Activated naive CD8-positive, alpha-beta T cell treated with anti-CD3 and anti-CD28 coated beads, Interleukin-2, amount 50 U/mL, for 24 hours (primary cell): ENCODE measurements at regions not wholly inside any gene's neighbourhood (a gene's known extent, or its start where the extent isn't known, plus 50 kb on each side); places are given as distances from the start of the nearest gene placed in this dataset.
"Not testable (repeated sequence)": the region's sequence is repeated elsewhere in the genome, so short reads cannot be mapped to it uniquely, and the experiment has no call there.

Experiments
- ATAC-seq: fragments of 150-1000 bp; cut with Tn5 transposase; one replicate; pipeline ENCODE4 v1.10.0; 2021
- DNase-seq: peaks from one replicate; pipeline ENCODE4 v3.0.0; 2021
- H3K27ac Mint-ChIP-seq: one replicate; pipeline ENCODE4 v1.8.0; 2021; ENCODE audit warnings: mild to moderate bottlenecking, mixed read lengths
- H3K27me3 Mint-ChIP-seq: one replicate; pipeline ENCODE4 v1.8.0; 2021; ENCODE audit warnings: mixed read lengths
- H3K36me3 Mint-ChIP-seq: one replicate; pipeline ENCODE4 v1.8.0; 2021; ENCODE audit warnings: low read depth, mixed read lengths
- H3K4me1 Mint-ChIP-seq: one replicate; pipeline ENCODE4 v1.8.0; 2021; ENCODE audit warnings: mixed read lengths
- H3K4me3 Mint-ChIP-seq: one replicate; pipeline ENCODE4 v1.8.0; 2021; ENCODE audit warnings: mild to moderate bottlenecking, moderate library complexity, mixed read lengths
- H3K9me3 Mint-ChIP-seq: one replicate; pipeline ENCODE4 v1.8.0; 2021; ENCODE audit warnings: mixed read lengths

DNA sequence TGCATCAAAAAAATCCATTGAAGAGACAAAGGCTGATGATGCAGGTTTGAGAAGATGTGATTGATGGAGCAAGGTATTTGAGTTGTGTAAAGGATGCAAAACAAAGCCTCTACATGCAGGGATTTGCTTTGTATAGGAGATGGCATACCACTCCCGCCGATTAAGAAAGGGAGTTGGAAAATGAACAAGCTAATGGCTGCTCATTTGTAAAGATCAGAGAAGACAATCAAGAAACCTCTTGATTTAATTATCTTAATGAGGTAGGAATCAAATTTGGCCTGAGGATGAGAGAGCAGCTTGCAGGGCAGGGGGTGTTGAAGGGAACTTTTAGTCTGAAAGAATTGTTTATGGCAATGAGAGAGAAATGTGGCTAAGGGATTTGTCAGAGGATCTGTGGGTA is 448.2 kb upstream of the ADGRB3 start:
- H3K36me3 Mint-ChIP-seq = no peaks in the 10 kb centered on the region
- DNase-seq = no peak
- H3K27me3 Mint-ChIP-seq = no peaks in the 10 kb centered on the region
- ATAC-seq = no peak
- no peaks in the 10 kb centered on the region for H3K9me3 Mint-ChIP-seq
- no peak overlapping the region for H3K27ac Mint-ChIP-seq
- no peaks in the 10 kb centered on the region for H3K4me1 Mint-ChIP-seq
- no peak overlapping the region for H3K4me3 Mint-ChIP-seq

DNA sequence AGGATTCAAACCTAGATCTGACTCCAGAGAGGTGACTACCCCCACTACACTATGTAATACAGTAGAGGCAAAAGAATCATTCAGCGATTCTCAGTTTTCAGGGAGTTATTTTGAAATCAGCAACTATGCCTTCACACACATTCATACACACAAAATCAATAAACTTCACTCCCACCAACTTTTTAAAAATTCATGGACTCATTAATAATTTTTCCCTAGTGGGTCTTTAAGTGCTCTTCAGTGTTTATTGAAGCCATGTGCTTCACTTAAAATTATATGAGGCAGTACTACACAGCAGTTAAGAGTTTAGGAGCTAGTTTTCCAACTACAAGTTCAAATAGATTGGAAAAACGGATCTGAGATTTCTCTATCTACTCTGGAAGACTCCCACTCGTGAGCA is 452.7 kb upstream of the ADGRB3 start:
- ATAC-seq = no peak
- H3K4me1 Mint-ChIP-seq = no peaks in the 10 kb centered on the region
- H3K36me3 Mint-ChIP-seq = no peaks in the 10 kb centered on the region
- no peak overlapping the region for H3K27ac Mint-ChIP-seq
- H3K4me3 Mint-ChIP-seq = no peak overlapping the region
- no peaks in the 10 kb centered on the region for H3K27me3 Mint-ChIP-seq
- peaks cover 3% of the 10 kb centered on the region for H3K9me3 Mint-ChIP-seq
- DNase-seq = no peak

GRCh38 chr6:68181027-68181426 is 454.1 kb upstream of the ADGRB3 start:
- ATAC-seq, H3K27me3 Mint-ChIP-seq, H3K36me3 Mint-ChIP-seq, H3K9me3 Mint-ChIP-seq, H3K4me3 Mint-ChIP-seq, DNase-seq, H3K27ac Mint-ChIP-seq, H3K4me1 Mint-ChIP-seq: not testable (repeated sequence)

GRCh38 chr6:68173616-68174015 is 461.5 kb upstream of the ADGRB3 start:
- H3K27me3 Mint-ChIP-seq = no peaks in the 10 kb centered on the region

DNA sequence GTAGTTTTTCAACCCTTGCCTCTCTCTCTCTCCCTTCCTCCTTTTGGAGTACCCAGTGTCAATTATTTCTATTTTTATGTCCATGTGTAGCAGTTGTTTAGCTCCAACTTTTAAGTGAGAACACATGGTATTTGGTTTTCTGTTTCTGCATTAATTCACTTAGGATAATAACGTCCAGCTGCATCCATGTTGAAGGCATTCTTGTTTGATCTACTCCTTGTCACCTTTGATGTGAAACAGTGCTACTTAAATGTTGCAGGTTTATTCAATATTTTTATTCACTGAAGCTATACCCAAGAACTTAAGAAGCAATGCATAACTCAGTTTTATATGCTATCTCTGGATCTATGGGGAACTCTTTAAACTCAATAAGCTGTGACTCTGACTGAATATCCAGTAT is 465.2 kb upstream of the ADGRB3 start:
- Mint-ChIP-seq H3K9me3 (peaks cover 4% of the 10 kb centered on the region), H3K27ac (no peak overlapping the region), H3K36me3 (no peaks in the 10 kb centered on the region), H3K4me3 (no peak overlapping the region), H3K4me1 (no peaks in the 10 kb centered on the region), H3K27me3 (no peaks in the 10 kb centered on the region)
- ATAC-seq (no peak), DNase-seq (no peak)

More at GRCh38 chr6:68173616-68174015, 461.5 kb upstream of the ADGRB3 start:
- ATAC-seq (no peak), DNase-seq (no peak)
- H3K4me3 Mint-ChIP-seq = no peak overlapping the region
- H3K9me3 Mint-ChIP-seq = peaks cover 7% of the 10 kb centered on the region
- H3K27ac Mint-ChIP-seq = no peak overlapping the region
- no peaks in the 10 kb centered on the region for H3K36me3 Mint-ChIP-seq
- H3K4me1 Mint-ChIP-seq = no peaks in the 10 kb centered on the region

GRCh38 chr6:68167604-68168003 is 467.5 kb upstream of the ADGRB3 start:
- Mint-ChIP-seq H3K9me3 (peaks cover 4% of the 10 kb centered on the region), H3K36me3 (no peaks in the 10 kb centered on the region), H3K4me1 (no peaks in the 10 kb centered on the region), H3K27me3 (no peaks in the 10 kb centered on the region), H3K27ac (no peak overlapping the region), H3K4me3 (no peak overlapping the region)
- ATAC-seq (no peak), DNase-seq (no peak)

DNA sequence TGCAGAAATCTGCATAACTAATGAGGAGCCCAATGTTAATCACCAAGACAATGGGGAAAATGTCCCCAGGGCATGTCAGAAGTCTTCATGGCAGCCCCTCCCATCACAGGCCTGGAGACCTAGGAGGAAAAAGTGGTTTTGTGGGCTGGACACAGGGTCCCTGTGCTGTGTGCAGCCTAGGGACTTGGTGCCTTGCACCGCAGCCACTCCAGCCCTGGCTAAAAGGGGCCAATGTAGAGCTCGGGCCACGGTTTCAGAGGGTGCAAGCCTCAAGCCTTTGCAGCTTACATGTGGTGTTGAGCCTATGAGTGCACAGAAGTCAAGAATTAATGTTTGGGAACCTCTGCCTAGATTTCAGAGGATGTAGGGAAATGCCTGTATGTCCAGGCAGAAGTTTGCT is 474.3 kb upstream of the ADGRB3 start:
- H3K36me3 Mint-ChIP-seq, H3K4me3 Mint-ChIP-seq, H3K27me3 Mint-ChIP-seq, ATAC-seq, H3K27ac Mint-ChIP-seq, DNase-seq, H3K4me1 Mint-ChIP-seq: not testable (repeated sequence)
- peaks cover 14% of the 10 kb centered on the region for H3K9me3 Mint-ChIP-seq

DNA sequence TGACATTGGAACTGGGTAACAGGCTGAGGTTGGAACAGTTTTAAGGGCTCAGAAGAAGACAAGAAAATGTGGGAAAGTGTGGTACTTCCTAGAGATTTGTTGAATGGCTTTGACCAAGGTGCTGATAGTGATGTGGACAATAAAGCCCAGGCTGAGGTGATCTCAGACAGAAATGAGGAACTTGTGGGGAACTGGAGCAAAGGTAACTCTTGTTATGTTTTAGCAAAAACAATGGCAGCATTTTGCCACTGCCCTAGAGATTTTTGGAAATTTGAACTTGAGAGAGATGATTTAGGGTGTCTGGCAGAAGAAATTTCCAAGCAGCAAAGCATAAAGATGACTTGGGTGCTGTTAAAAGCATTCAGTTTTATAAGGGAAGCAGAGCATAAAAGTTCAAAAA is 474.7 kb upstream of the ADGRB3 start:
- ATAC-seq (no peak), DNase-seq (no peak)
- no peaks in the 10 kb centered on the region for H3K4me1 Mint-ChIP-seq
- no peaks in the 10 kb centered on the region for H3K27me3 Mint-ChIP-seq
- no peak overlapping the region for H3K27ac Mint-ChIP-seq
- H3K9me3 Mint-ChIP-seq = peaks cover 14% of the 10 kb centered on the region
- H3K4me3 Mint-ChIP-seq = no peak overlapping the region
- H3K36me3 Mint-ChIP-seq = no peaks in the 10 kb centered on the region

DNA sequence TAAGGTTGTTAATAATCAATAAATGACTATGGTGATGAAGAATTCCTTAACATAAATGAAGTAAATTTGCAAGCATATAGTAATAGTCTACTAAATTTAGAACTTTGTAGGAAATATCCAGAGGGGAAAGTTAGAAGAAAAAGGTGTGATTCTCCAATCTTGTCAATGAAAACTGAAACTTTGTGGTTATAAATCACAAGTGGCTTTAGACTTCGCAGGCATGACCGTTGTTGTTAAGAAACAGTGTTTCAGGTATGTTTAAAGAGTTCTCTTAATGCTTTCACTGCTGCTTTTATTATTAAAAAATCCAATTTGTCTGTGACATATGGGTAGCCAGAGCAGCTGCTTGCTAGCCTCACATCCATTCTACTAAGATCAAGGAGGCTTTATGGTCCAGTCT is 475.6 kb upstream of the ADGRB3 start:
- no peak overlapping the region for H3K4me3 Mint-ChIP-seq
- DNase-seq (no peak), ATAC-seq (no peak)
- no peak overlapping the region for H3K27ac Mint-ChIP-seq
- H3K4me1 Mint-ChIP-seq = no peaks in the 10 kb centered on the region
- no peaks in the 10 kb centered on the region for H3K27me3 Mint-ChIP-seq
- H3K36me3 Mint-ChIP-seq = no peaks in the 10 kb centered on the region
- H3K9me3 Mint-ChIP-seq = peaks cover 14% of the 10 kb centered on the region

DNA sequence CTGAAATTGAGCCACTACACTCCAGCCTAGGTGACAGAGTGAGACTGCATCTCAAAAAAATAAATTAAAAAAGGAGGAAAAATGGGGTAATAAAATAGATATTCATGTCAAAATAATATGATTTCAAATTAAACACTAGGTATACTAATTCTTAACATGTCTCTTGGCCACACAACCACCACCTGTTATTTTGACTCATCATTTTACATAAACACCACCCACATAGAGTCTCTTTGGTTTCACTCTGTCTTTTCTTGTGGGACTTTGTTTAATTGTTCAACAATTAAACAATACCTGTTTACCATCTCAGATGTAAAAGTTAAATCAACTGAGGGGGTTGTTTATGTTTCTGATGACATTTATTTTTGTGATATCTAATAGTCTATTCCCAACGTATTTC is 476.8 kb upstream of the ADGRB3 start:
- Mint-ChIP-seq H3K4me1 (no peaks in the 10 kb centered on the region), H3K27ac (no peak overlapping the region), H3K4me3 (no peak overlapping the region), H3K9me3 (peaks cover 19% of the 10 kb centered on the region), H3K27me3 (no peaks in the 10 kb centered on the region), H3K36me3 (no peaks in the 10 kb centered on the region)
- DNase-seq (no peak), ATAC-seq (no peak)

- DNase-seq = no peak
- H3K27ac Mint-ChIP-seq = no peak overlapping the region
- peaks cover 18% of the 10 kb centered on the region for H3K9me3 Mint-ChIP-seq
- H3K27me3 Mint-ChIP-seq = no peaks in the 10 kb centered on the region
- no peaks in the 10 kb centered on the region for H3K4me1 Mint-ChIP-seq
- no peak for ATAC-seq
- H3K36me3 Mint-ChIP-seq = no peaks in the 10 kb centered on the region
- H3K4me3 Mint-ChIP-seq = no peak overlapping the region
These were observed 490.4 kb upstream of the ADGRB3 start for GRCh38 chr6:68144667-68145066.

DNA sequence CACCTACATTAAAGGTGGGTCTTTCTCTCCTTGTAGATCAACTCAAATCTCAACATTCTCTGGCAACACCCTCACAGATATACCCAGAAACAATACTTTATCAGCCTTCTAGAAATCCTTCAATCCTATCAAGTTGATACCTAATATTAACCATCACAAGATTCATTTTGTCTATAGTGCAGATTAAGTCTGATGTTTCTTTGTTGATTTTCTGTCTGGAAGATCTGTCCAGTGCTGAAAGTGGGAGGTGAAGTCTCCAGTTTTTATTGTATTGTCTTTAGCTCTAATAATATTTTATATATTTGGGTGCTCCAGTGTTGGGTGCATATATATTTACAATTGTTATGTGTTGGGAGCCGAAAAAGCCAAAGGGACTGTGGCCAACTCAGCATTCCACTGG is 493.9 kb upstream of the ADGRB3 start:
- Mint-ChIP-seq H3K36me3 (no peaks in the 10 kb centered on the region), H3K9me3 (peaks cover 20% of the 10 kb centered on the region), H3K27me3 (no peaks in the 10 kb centered on the region), H3K27ac (no peak overlapping the region), H3K4me3 (no peak overlapping the region), H3K4me1 (no peaks in the 10 kb centered on the region)
- no peak for DNase-seq
- no peak for ATAC-seq

DNA sequence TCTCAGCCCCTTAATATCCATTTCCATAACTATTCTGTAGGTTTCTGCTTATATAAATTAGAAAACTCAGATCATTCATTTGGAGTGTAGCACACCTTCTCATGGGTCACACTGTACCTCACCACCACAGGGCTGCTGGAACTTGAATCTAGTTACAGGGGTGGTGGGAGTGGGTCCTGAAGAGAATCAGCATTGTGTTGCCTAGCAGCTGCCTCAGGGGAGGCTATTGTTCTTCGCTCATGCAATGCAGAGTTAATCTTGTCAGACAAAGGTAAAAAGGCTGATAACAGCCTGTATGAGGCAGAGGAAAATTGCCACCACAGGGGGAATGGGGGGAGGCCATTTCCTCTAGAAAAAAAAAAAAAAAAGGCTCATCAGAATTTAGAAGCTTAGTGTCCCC is 496.0 kb upstream of the ADGRB3 start:
- Mint-ChIP-seq H3K4me1 (no peaks in the 10 kb centered on the region), H3K27ac (no peak overlapping the region), H3K36me3 (no peaks in the 10 kb centered on the region), H3K27me3 (no peaks in the 10 kb centered on the region), H3K4me3 (no peak overlapping the region), H3K9me3 (peaks cover 18% of the 10 kb centered on the region)
- DNase-seq (no peak), ATAC-seq (no peak)

GRCh38 chr6:68134796-68135195 is 500.3 kb upstream of the ADGRB3 start:
- ATAC-seq (no peak), DNase-seq (no peak)
- H3K27ac Mint-ChIP-seq = no peak overlapping the region
- peaks cover 12% of the 10 kb centered on the region for H3K9me3 Mint-ChIP-seq
- H3K27me3 Mint-ChIP-seq = no peaks in the 10 kb centered on the region
- no peak overlapping the region for H3K4me3 Mint-ChIP-seq
- H3K36me3 Mint-ChIP-seq = no peaks in the 10 kb centered on the region
- no peaks in the 10 kb centered on the region for H3K4me1 Mint-ChIP-seq

- no peak overlapping the region for H3K4me3 Mint-ChIP-seq
- H3K4me1 Mint-ChIP-seq = peaks cover 3% of the 10 kb centered on the region
These were observed 506.9 kb upstream of the ADGRB3 start for GRCh38 chr6:68128211-68128610.

GRCh38 chr6:68127074-68127473 is 508.0 kb upstream of the ADGRB3 start:
- ATAC-seq = no peak
- H3K36me3 Mint-ChIP-seq = no peaks in the 10 kb centered on the region
- no peak for DNase-seq
- no peak overlapping the region for H3K27ac Mint-ChIP-seq
- peaks cover 8% of the 10 kb centered on the region for H3K9me3 Mint-ChIP-seq
- H3K4me3 Mint-ChIP-seq = no peak overlapping the region
- peaks cover 3% of the 10 kb centered on the region for H3K4me1 Mint-ChIP-seq
- H3K27me3 Mint-ChIP-seq = no peaks in the 10 kb centered on the region

More at GRCh38 chr6:68128211-68128610, 506.9 kb upstream of the ADGRB3 start:
- Mint-ChIP-seq H3K27ac (no peak overlapping the region), H3K9me3 (no peaks in the 10 kb centered on the region), H3K36me3 (no peaks in the 10 kb centered on the region), H3K27me3 (no peaks in the 10 kb centered on the region)
- ATAC-seq (no peak), DNase-seq (no peak)
